HEK293 (cell line): ENCODE measurements at regions not wholly inside any gene's neighbourhood (a gene's known extent, or its start where the extent isn't known, plus 50 kb on each side); places are given as distances from the start of the nearest gene placed in this dataset.

Source experiments
- CTCF ChIA-PET: fragments of 350-600 bp; formaldehyde crosslinking; extraction: SDS; loops from one replicate; lab custom pipeline; 2021; ENCODE audit warnings: antibody characterized with exemption; lab: Yijun Ruan, JAX
- POLR2A ChIA-PET: fragments of 300-600 bp; formaldehyde crosslinking; extraction: SDS; loops from one replicate; lab custom pipeline; 2020; ENCODE audit warnings: antibody characterized with exemption, inconsistent platforms; lab: Yijun Ruan, JAX
- H3K27ac ChIP-seq: fragments of 200-500 bp; sonication (Bioruptor generic); 2 replicates; pipeline ENCODE4 v1.5.1; 2014; ENCODE audit warnings: low read depth, low read length, control low read depth, inconsistent platforms; ENCODE audit errors: extremely low read depth
- H3K36me3 ChIP-seq, 2 experiments: fragments of 200-500 bp in 1 of 2; sonication (Bioruptor generic) in 1 of 2; 1 replicate in 1 of 2; 2 replicates in 1 of 2; pipeline ENCODE4 v1.5.1; 2014 to 2017; ENCODE audit warnings: inconsistent platforms in 2 of 2, low read length in 2 of 2; ENCODE audit not compliant: control insufficient read depth in 2 of 2, insufficient read depth in 1 of 2
- H3K4me1 ChIP-seq: fragments of 200-500 bp; sonication (Bioruptor generic); 2 replicates; pipeline ENCODE4 v1.5.1; 2014; ENCODE audit warnings: mild to moderate bottlenecking, low read length, inconsistent platforms; ENCODE audit not compliant: control insufficient read depth, insufficient read depth
- H3K4me3 ChIP-seq: 2 replicates; pipeline ENCODE4 v1.5.1; 2011; ENCODE audit warnings: low read depth, mild to moderate bottlenecking, control low read depth, low read length, moderate library complexity
- H3K9me3 ChIP-seq: fragments of 200-500 bp; sonication (Bioruptor generic); 2 replicates; pipeline ENCODE4 v1.5.1; 2014; ENCODE audit warnings: low read depth, low read length, inconsistent platforms; ENCODE audit not compliant: control insufficient read depth, insufficient read depth
- ATF2 ChIP-seq: fragments of 450-650 bp; formaldehyde crosslinking; IDR thresholded peaks from 2 replicates; pipeline ENCODE4 v1.5.1; 2016; ENCODE audit warnings: missing biosample characterization, missing genetic modification characterization, low read depth
- HOXA7 ChIP-seq: sonication (generic); formaldehyde crosslinking; IDR thresholded peaks from 2 replicates; pipeline ENCODE4 v1.8.1; 2022; ENCODE audit warnings: missing genetic modification reagents, borderline replicate concordance
- MYNN ChIP-seq: fragments of 450-650 bp; formaldehyde crosslinking; IDR thresholded peaks from 2 replicates; pipeline ENCODE4 v1.5.1; 2016; ENCODE audit warnings: missing biosample characterization, missing genetic modification characterization, borderline replicate concordance
- OSR2 ChIP-seq: fragments of 450-650 bp; formaldehyde crosslinking; IDR thresholded peaks from 2 replicates; pipeline ENCODE4 v1.5.1; 2016; ENCODE audit warnings: missing biosample characterization, missing genetic modification characterization
- PRDM4 ChIP-seq: fragments of 450-650 bp; formaldehyde crosslinking; IDR thresholded peaks from 2 replicates; pipeline ENCODE4 v1.5.1; 2017; ENCODE audit warnings: missing biosample characterization, missing genetic modification characterization
- SCRT1 ChIP-seq: fragments of 450-650 bp; formaldehyde crosslinking; IDR thresholded peaks from 2 replicates; pipeline ENCODE4 v1.5.1; 2016; ENCODE audit warnings: missing biosample characterization, missing genetic modification characterization, borderline replicate concordance
- ZBTB11 ChIP-seq: fragments of 450-650 bp; formaldehyde crosslinking; conservative IDR thresholded peaks from 2 replicates; pipeline ENCODE4 v1.5.1; 2016; ENCODE audit warnings: low read depth, missing biosample characterization, missing genetic modification characterization
- ZBTB21 ChIP-seq: fragments of 450-650 bp; formaldehyde crosslinking; IDR thresholded peaks from 2 replicates; pipeline ENCODE4 v1.5.1; 2017; ENCODE audit warnings: missing biosample characterization, missing genetic modification characterization
- ZBTB48 ChIP-seq: fragments of 450-650 bp; formaldehyde crosslinking; IDR thresholded peaks from 2 replicates; pipeline ENCODE4 v1.5.1; 2016; ENCODE audit warnings: missing biosample characterization, missing genetic modification characterization
- ZNF140 ChIP-seq: fragments of 450-650 bp; formaldehyde crosslinking; IDR thresholded peaks from 2 replicates; pipeline ENCODE4 v1.5.1; 2016; ENCODE audit warnings: missing biosample characterization, missing genetic modification characterization
- ZNF202 ChIP-seq: fragments of 450-650 bp; formaldehyde crosslinking; IDR thresholded peaks from 2 replicates; pipeline ENCODE4 v1.5.1; 2016; ENCODE audit warnings: missing biosample characterization, missing genetic modification characterization, borderline replicate concordance
- ZNF544 ChIP-seq: fragments of 450-650 bp; formaldehyde crosslinking; IDR thresholded peaks from 2 replicates; pipeline ENCODE4 v1.5.0; 2017; ENCODE audit warnings: missing biosample characterization, missing genetic modification characterization
- ZNF571 ChIP-seq: fragments of 450-650 bp; formaldehyde crosslinking; IDR thresholded peaks from 2 replicates; pipeline ENCODE4 v1.5.0; 2017; ENCODE audit warnings: missing biosample characterization, missing genetic modification characterization
- ZNF585B ChIP-seq: fragments of 450-650 bp; formaldehyde crosslinking; IDR thresholded peaks from 2 replicates; pipeline ENCODE4 v1.5.1; 2016; ENCODE audit warnings: missing biosample characterization, missing genetic modification characterization
- ZNF792 ChIP-seq: fragments of 450-650 bp; formaldehyde crosslinking; IDR thresholded peaks from 2 replicates; pipeline ENCODE4 v1.5.1; 2016; ENCODE audit warnings: missing biosample characterization, missing genetic modification characterization
- ZNF830 ChIP-seq: fragments of 450-650 bp; IDR thresholded peaks from 2 replicates; pipeline ENCODE4 v1.5.0; 2018; ENCODE audit warnings: missing biosample characterization, missing genetic modification characterization, low read depth, mild to moderate bottlenecking, moderate library complexity
- TF ChIP-seq, protein P1 (sequence below): fragments of 450-650 bp; formaldehyde crosslinking; IDR thresholded peaks from 2 replicates; pipeline ENCODE4 v1.5.1; 2016; ENCODE audit warnings: missing biosample characterization, missing genetic modification characterization
- TF ChIP-seq, protein P2 (sequence below): fragments of 450-650 bp; formaldehyde crosslinking; IDR thresholded peaks from 2 replicates; pipeline ENCODE4; 2016; ENCODE audit warnings: missing biosample characterization, missing genetic modification characterization
- TF ChIP-seq, protein P3 (sequence below): fragments of 450-650 bp; formaldehyde crosslinking; IDR thresholded peaks from 2 replicates; pipeline ENCODE4 v1.5.0; 2017; ENCODE audit warnings: missing biosample characterization, missing genetic modification characterization, borderline replicate concordance
- TF ChIP-seq, protein P4 (sequence below): fragments of 450-650 bp; formaldehyde crosslinking; IDR thresholded peaks from 2 replicates; pipeline ENCODE4 v1.5.1; 2017; ENCODE audit warnings: missing biosample characterization, missing genetic modification characterization

- ChIA-PET POLR2A (no interaction called here), CTCF (interaction anchor here (0.6 kb wide), 1 partner anchor 18 kb away, joined by 3 read pairs; no protein-coding TSS in a partner anchor)
- Histone ChIP-seq H3K36me3 (no peaks in the 10 kb centered on the region), H3K4me3 (no peak overlapping the region), H3K9me3 (no peaks in the 10 kb centered on the region), H3K27ac (no peak overlapping the region), H3K4me1 (no peaks in the 10 kb centered on the region)
- TF ChIP-seq, protein P1, sequence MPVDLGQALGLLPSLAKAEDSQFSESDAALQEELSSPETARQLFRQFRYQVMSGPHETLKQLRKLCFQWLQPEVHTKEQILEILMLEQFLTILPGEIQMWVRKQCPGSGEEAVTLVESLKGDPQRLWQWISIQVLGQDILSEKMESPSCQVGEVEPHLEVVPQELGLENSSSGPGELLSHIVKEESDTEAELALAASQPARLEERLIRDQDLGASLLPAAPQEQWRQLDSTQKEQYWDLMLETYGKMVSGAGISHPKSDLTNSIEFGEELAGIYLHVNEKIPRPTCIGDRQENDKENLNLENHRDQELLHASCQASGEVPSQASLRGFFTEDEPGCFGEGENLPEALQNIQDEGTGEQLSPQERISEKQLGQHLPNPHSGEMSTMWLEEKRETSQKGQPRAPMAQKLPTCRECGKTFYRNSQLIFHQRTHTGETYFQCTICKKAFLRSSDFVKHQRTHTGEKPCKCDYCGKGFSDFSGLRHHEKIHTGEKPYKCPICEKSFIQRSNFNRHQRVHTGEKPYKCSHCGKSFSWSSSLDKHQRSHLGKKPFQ (tag by site-specific recombination), result no peak
- TF ChIP-seq ZNF585B (tag by site-specific recombination), result no peak
- no peak for TF ChIP-seq SCRT1 (tag by site-specific recombination)
- TF ChIP-seq ZNF792, result no peak
- TF ChIP-seq PRDM4 (tag by site-specific recombination), result no peak
- no peak for TF ChIP-seq ZNF140 (tag by site-specific recombination)
- no peak for TF ChIP-seq ZBTB48 (tag by site-specific recombination)
- no peak for TF ChIP-seq MYNN (tag by site-specific recombination)
- no peak for TF ChIP-seq ATF2 (tag by site-specific recombination)
- no peak for TF ChIP-seq ZBTB21
- no peak for TF ChIP-seq OSR2
- TF ChIP-seq, protein P2, sequence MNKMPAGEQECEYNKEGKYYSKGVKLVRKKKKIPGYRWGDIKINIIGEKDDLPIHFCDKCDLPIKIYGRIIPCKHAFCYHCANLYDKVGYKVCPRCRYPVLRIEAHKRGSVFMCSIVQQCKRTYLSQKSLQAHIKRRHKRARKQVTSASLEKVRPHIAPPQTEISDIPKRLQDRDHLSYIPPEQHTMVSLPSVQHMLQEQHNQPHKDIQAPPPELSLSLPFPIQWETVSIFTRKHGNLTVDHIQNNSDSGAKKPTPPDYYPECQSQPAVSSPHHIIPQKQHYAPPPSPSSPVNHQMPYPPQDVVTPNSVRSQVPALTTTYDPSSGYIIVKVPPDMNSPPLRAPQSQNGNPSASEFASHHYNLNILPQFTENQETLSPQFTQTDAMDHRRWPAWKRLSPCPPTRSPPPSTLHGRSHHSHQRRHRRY, result no peak
- TF ChIP-seq HOXA7 (CRISPR knock-in tag), result no peak
- TF ChIP-seq ZBTB11, result no peak
- TF ChIP-seq ZNF544 (tag by site-specific recombination), result no peak
- TF ChIP-seq ZNF830 (tag by site-specific recombination), result no peak
- TF ChIP-seq, protein P3, sequence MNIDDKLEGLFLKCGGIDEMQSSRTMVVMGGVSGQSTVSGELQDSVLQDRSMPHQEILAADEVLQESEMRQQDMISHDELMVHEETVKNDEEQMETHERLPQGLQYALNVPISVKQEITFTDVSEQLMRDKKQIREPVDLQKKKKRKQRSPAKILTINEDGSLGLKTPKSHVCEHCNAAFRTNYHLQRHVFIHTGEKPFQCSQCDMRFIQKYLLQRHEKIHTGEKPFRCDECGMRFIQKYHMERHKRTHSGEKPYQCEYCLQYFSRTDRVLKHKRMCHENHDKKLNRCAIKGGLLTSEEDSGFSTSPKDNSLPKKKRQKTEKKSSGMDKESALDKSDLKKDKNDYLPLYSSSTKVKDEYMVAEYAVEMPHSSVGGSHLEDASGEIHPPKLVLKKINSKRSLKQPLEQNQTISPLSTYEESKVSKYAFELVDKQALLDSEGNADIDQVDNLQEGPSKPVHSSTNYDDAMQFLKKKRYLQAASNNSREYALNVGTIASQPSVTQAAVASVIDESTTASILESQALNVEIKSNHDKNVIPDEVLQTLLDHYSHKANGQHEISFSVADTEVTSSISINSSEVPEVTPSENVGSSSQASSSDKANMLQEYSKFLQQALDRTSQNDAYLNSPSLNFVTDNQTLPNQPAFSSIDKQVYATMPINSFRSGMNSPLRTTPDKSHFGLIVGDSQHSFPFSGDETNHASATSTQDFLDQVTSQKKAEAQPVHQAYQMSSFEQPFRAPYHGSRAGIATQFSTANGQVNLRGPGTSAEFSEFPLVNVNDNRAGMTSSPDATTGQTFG (tag by site-specific recombination), result no peak
- TF ChIP-seq, protein P4, sequence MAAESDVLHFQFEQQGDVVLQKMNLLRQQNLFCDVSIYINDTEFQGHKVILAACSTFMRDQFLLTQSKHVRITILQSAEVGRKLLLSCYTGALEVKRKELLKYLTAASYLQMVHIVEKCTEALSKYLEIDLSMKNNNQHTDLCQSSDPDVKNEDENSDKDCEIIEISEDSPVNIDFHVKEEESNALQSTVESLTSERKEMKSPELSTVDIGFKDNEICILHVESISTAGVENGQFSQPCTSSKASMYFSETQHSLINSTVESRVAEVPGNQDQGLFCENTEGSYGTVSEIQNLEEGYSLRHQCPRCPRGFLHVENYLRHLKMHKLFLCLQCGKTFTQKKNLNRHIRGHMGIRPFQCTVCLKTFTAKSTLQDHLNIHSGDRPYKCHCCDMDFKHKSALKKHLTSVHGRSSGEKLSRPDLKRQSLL, result no peak
- TF ChIP-seq ZNF202 (tag by site-specific recombination), result no peak
- no peak for TF ChIP-seq ZNF571 (tag by site-specific recombination)
Observed at GRCh38 chr6:141705431-141705830, 427.3 kb upstream of the GJE1 start.
